GM19328 (cell line): ENCODE measurements at regions not wholly inside any gene's neighbourhood (a gene's known extent, or its start where the extent isn't known, plus 50 kb on each side); places are given as distances from the start of the nearest gene placed in this dataset.
"Not testable (repeated sequence)": the region's sequence is repeated elsewhere in the genome, so short reads cannot be mapped to it uniquely, and the experiment has no call there.

ENCODE experiments used
- ATAC-seq: cut with Tn5 transposase; IDR thresholded peaks from one replicate; pipeline ENCODE4 v1.9.1; 2021; ENCODE audit warnings: mild to moderate bottlenecking, moderate library complexity; ENCODE audit not compliant: unreplicated experiment

DNA sequence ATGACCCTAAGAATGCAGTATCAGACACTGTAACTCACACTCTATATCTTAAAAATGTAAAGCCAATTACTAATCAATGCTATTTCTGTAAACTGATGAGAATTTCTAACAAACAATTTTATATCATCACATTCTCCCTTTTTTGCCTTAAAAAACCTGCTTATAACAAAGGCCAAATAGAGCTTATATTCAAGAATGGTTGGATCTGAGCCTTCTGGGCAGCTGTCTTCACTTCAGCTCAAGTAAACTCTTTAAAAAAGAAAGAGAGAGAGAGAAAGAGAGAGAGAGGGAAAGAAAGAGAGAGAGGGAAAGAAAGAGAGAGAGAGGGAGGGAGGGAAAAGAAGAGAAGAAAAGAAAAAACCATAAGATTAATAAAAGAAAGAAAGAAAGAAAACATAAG is 231.8 kb downstream of the KCNE4 start:
- no peak for ATAC-seq

GRCh38 chr2:223285370-223286265 is 233.6 kb downstream of the KCNE4 start:
- ATAC-seq, result no peak

DNA sequence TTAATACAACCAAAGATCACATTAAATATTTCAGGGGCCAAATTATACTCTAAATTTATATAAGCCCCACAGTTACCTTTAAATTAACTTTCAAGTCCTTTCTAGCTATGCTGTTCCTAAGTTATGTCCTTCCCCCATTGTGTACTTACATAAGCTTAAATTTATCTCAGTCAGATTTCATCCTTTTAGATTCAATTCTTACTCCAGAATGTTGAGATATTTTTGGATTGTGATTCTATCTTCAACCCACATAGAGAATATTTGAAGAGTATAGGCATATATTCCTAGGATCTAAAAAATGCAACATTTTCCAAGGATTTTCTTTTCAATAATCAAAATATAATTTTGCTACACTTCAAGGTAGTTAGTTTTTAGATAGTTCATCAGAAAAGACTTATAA is 242.8 kb downstream of the KCNE4 start:
- no peak for ATAC-seq

DNA sequence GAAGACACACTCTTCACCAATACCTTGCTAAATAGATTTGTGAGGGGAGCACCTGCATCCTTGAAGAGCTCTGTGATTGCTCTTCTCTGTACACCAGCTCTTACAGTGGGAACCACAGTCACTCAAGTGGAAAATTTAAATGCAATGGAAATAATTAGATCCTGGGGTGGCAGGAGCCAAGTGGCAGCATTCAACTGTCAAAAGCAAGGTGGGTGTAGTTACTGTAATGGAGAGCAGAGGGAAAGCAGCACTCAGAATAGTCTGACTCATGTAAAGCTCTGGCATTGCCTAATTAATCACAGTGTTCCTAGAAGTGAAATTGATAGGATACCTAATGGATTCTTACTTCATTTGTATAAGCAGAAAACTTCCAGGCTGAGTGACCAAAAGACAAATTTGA is 245.8 kb downstream of the KCNE4 start:
- no peak for ATAC-seq

DNA sequence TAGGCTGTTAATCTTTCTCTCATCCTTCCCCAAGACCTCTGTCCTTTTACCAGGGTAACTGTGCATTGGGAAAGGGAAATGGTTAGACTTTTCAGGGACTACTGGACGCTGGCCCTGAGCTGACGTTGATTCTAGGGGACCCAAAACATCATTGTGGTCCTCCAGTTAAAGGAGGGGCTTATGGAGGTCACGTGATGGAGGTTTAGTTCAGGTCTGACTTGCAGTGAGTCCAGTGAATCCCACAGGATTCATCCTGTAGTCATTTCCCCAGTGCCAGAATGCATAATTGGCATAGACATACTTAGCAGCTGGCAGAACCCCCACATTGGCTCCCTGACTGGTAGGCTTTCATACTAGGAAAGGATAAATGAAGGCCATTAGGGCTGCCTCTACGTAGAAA is 246.3 kb downstream of the KCNE4 start:
- not testable (repeated sequence) for ATAC-seq

DNA sequence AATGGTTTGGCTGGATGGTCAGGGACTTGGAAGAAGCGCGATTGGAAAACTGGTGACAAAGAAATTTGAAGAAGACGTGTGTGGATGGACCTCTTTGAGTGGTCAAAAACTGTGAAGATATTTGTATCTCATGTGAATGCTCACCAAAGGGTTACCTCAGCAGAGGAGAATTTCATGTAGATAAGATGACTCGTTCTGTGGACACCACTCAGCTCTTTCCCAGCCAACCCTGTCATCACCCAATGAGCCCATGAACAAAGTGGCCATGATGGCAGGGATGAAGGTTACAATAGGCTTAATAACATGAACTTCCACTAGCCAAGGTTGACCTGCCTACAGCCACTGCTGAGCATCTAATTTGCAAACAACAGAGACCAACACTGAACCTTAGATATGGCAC is 248.3 kb downstream of the KCNE4 start:
- no peak for ATAC-seq

- ATAC-seq, result no peak
Observed at GRCh38 chr2:223306371-223306770, 254.4 kb downstream of the KCNE4 start.

- no peak for ATAC-seq
Observed at GRCh38 chr2:223311889-223312680, 260.1 kb downstream of the KCNE4 start.

GRCh38 chr2:223313101-223313500 is 261.1 kb downstream of the KCNE4 start:
- no peak for ATAC-seq

GRCh38 chr2:223314811-223315210 is 262.8 kb downstream of the KCNE4 start:
- ATAC-seq, result no peak

- no peak for ATAC-seq
Observed at GRCh38 chr2:223315813-223316212, 263.8 kb downstream of the KCNE4 start.

DNA sequence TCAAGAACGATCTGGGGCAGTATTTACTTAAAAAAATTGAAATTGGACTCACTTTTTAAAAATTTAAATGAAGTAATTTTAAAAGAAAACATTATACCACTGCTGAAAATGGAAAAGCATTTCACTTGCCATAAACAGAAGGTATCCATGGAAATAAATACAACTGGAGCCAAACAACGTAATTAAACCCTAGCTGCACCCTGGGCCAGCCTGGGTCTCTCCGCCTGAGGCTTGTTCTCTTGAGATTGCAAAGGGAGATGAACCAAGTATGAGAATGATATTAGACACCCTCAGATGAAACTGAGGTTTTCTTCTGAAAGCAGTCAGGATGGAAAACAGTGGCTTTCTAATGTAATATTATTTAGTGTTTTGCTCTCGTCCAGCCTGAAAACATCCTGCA is 264.4 kb downstream of the KCNE4 start:
- no peak for ATAC-seq

- ATAC-seq, result no peak
Observed at GRCh38 chr2:223319601-223320000, 267.6 kb downstream of the KCNE4 start.

- ATAC-seq, result no peak
Observed at GRCh38 chr2:223324402-223324801, 272.4 kb downstream of the KCNE4 start.

GRCh38 chr2:223328578-223328977 is 273.6 kb downstream of the SCG2 start:
- no peak for ATAC-seq

DNA sequence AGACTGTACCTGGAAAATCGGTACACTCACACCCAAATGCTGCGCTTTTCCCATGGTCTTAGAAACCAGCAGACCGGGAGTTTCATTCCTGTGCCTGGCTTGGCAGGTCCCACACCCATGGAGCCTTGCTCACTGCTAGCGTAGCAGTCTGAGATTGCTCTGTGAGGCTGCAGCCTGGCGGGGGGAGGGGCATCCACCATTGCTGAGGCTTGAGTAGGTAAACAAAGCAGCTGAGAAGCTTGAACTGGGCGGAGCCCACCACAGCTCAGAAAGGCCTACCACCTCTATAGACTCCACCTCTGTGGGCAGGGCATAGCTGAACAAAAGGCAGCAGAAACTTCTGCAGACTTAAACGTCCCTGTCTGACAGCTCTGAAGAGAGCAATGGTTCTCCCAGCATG is 271.4 kb downstream of the SCG2 start:
- not testable (repeated sequence) for ATAC-seq

GRCh38 chr2:223338016-223338415 is 264.1 kb downstream of the SCG2 start:
- no peak for ATAC-seq

DNA sequence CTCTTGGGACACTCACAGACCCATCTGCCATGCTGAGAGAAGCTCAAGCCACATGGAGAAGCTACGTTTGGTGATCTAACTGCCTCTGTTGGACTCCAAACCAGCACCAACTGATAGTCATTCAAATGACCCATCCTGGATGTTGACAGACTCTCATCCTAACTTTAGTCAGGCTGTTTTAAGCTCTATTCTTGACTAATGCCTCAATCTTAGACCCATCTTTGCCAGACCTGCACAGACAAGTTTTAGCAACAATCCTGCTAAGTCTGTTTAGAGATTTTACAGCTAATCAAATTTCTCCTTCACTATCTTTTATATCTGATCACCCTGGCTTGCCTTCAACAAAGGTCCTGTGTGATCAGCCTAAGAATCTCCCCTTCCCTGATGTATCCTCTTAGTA is 245.1 kb downstream of the SCG2 start:
- no peak for ATAC-seq

- ATAC-seq, result no peak
Observed at GRCh38 chr2:223363085-223363484, 239.1 kb downstream of the SCG2 start.

- no peak for ATAC-seq
Observed at GRCh38 chr2:223365158-223365679, 236.9 kb downstream of the SCG2 start.

GRCh38 chr2:223366566-223366965 is 235.6 kb downstream of the SCG2 start:
- no peak for ATAC-seq

DNA sequence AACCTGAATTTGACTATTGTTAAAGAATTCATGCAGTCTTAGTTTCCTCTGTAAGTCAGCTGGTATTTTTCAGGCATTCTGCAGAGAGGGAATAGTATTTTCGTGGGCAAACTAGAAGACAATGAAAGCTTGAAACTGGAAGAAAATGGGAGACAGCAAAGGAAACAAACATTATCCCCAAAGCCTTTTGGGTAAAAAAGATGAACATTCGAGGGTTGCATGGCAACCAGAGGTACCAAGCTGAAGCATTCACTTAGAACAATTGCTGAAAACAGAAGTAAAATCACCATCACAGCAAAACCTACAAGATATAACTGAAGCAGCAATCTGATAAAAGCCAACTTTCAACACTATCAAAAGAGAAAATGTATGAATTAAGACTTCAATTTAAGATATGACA is 233.7 kb downstream of the SCG2 start:
- no peak for ATAC-seq
